Ovary (tissue), 3 donors: ENCODE measurements at regions not wholly inside any gene's neighbourhood (a gene's known extent, or its start where the extent isn't known, plus 50 kb on each side); places are given as distances from the start of the nearest gene placed in this dataset.

Experiments
- CTCF ChIP-seq, 3 donors: fragments of 450-650 bp in 2 of 3; fragments of 200-600 bp in 1 of 3; IDR thresholded peaks; one replicate each; pipeline versions ENCODE4 v1.5.1 to v1.8.0; 2016 to 2022; ENCODE audit warnings: antibody characterized with exemption in 3 of 3, mild to moderate bottlenecking in 1 of 3
- EP300 ChIP-seq: sonication (generic); formaldehyde crosslinking; IDR thresholded peaks from one replicate; pipeline ENCODE4 v1.6.1; 2017; ENCODE audit warnings: antibody characterized with exemption
- donor health status: DM: no; HTN: no; CAD: no.

GRCh38 chr5:107265193-107265592, 405.5 kb downstream of the EFNA5 start:
- TF ChIP-seq CTCF (IDR thresholded peaks at IDR 0.05) (no peak), EP300 (no peak)
